ENCODE measurements at regions not wholly inside any gene's neighbourhood (a gene's known extent, or its start where the extent isn't known, plus 50 kb on each side); places are given as distances from the start of the nearest gene placed in this dataset.

GRCh38 chr18:51643483-51643882 lies 446.0 kb upstream of the MEX3C start:
- no peak overlapping the region for H3K4me3 ChIP-seq (ENCODE audit: low read depth, low read length)
- no peak for TF ChIP-seq CTCF (IDR thresholded peaks at IDR 0.05; ENCODE audit: insufficient read depth, low read length)
- no peak for DNase-seq (ENCODE audit: low read depth)

GRCh38 chr18:51645607-51646006 lies 448.1 kb upstream of the MEX3C start:
- no peak for DNase-seq (ENCODE audit: low read depth)
- no peak overlapping the region for H3K4me3 ChIP-seq (ENCODE audit: low read depth, low read length)
- no peak for TF ChIP-seq CTCF (IDR thresholded peaks at IDR 0.05; ENCODE audit: insufficient read depth, low read length)

- no peak for TF ChIP-seq CTCF (IDR thresholded peaks at IDR 0.05; ENCODE audit: insufficient read depth, low read length)
- DNase-seq (ENCODE audit: low read depth): no peak
Observed at GRCh38 chr18:51647346-51647745, 449.9 kb upstream of the MEX3C start.

GRCh38 chr18:51647942-51648341 lies 450.5 kb upstream of the MEX3C start:
- no peak for DNase-seq (ENCODE audit: low read depth)
- H3K4me3 ChIP-seq (ENCODE audit: low read depth, low read length): no peak overlapping the region
- no peak for TF ChIP-seq CTCF (IDR thresholded peaks at IDR 0.05; ENCODE audit: insufficient read depth, low read length)

More at GRCh38 chr18:51647346-51647745, 449.9 kb upstream of the MEX3C start:
- H3K4me3 ChIP-seq (ENCODE audit: low read depth, low read length): no peak overlapping the region

- TF ChIP-seq CTCF (IDR thresholded peaks at IDR 0.05; ENCODE audit: insufficient read depth, low read length): no peak
- no peak overlapping the region for H3K4me3 ChIP-seq (ENCODE audit: low read depth, low read length)
- no peak for DNase-seq (ENCODE audit: low read depth)
Observed at GRCh38 chr18:51649796-51650195, 452.3 kb upstream of the MEX3C start.

- no peak for DNase-seq (ENCODE audit: low read depth)
- no peak for TF ChIP-seq CTCF (IDR thresholded peaks at IDR 0.05; ENCODE audit: insufficient read depth, low read length)
- H3K4me3 ChIP-seq (ENCODE audit: low read depth, low read length): no peak overlapping the region
Observed at GRCh38 chr18:51651761-51652160, 454.3 kb upstream of the MEX3C start.

GRCh38 chr18:51653507-51654213 lies 456.2 kb upstream of the MEX3C start:
- no peak for TF ChIP-seq CTCF (IDR thresholded peaks at IDR 0.05; ENCODE audit: insufficient read depth, low read length)
- H3K4me3 ChIP-seq (ENCODE audit: low read depth, low read length): no peak overlapping the region
- DNase-seq (ENCODE audit: low read depth): no peak
